Ovary (tissue), 7 donors: ENCODE measurements at regions not wholly inside any gene's neighbourhood (a gene's known extent, or its start where the extent isn't known, plus 50 kb on each side); places are given as distances from the start of the nearest gene placed in this dataset.

ENCODE experiments used
- DNase-seq, 5 donors: peaks; one replicate each; pipeline ENCODE4 v3.0.0-alpha.2; 2019 to 2020
- H3K27ac ChIP-seq, 2 donors: fragments of 200-600 bp; one replicate each; pipeline versions ENCODE4 v1.5.1 to v1.8.0; 2019 to 2022
- H3K27me3 ChIP-seq: fragments of 200-600 bp; one replicate; pipeline ENCODE4 v1.8.0; 2022
- H3K36me3 ChIP-seq: fragments of 200-600 bp; sonication (generic); one replicate; pipeline ENCODE4 v1.5.1; 2019
- H3K4me1 ChIP-seq: one replicate; pipeline ENCODE4 v1.8.1; 2013; ENCODE audit warnings: mild to moderate bottlenecking, moderate library complexity; ENCODE audit not compliant: insufficient read depth
- H3K4me3 ChIP-seq: fragments of 200-600 bp; sonication (generic); one replicate; pipeline ENCODE4 v1.5.1; 2017
- H3K9me3 ChIP-seq, 2 donors: fragments of 200-600 bp in 1 of 2; sonication (generic) in 1 of 2; one replicate each; pipeline versions ENCODE4 v1.5.1 to v1.8.1; 2013 to 2019; ENCODE audit warnings: mild to moderate bottlenecking in 1 of 2, moderate library complexity in 1 of 2
- EP300 ChIP-seq: sonication (generic); formaldehyde crosslinking; IDR thresholded peaks from one replicate; pipeline ENCODE4 v1.6.1; 2017; ENCODE audit warnings: antibody characterized with exemption
- POLR2A ChIP-seq: fragments of 450-650 bp; IDR thresholded peaks from one replicate; pipeline ENCODE4 v1.6.1; 2017; ENCODE audit warnings: antibody characterized with exemption, mild to moderate bottlenecking, moderate library complexity
- WGBS, 3 donors: extraction: QIAGEN DNeasy Blood & Tissue Kit in 1 of 3; methylation state at CpG; one replicate each; pipeline versions ENCODE4 v1.1.5 to v1.1.7; 2013 to 2017; 5-methylcytosine and 5-hydroxymethylcytosine counted together
- intact Hi-C, 4 donors: fragments of 100-400 bp; cut with DNase I; formaldehyde crosslinking; loops; one replicate each; pipeline versions ENCODE4 v1.11.0 to v1.15.1; 2022 to 2023
- TF ChIP-seq, protein P1 (sequence below), 3 donors: fragments of 450-650 bp in 2 of 3; fragments of 200-600 bp in 1 of 3; IDR thresholded peaks; one replicate each; pipeline versions ENCODE4 v1.5.1 to v1.8.0; 2016 to 2022; ENCODE audit warnings: antibody characterized with exemption in 3 of 3, mild to moderate bottlenecking in 1 of 3
- donor health status: DM: no; HTN: no; CAD: no; lungs with moderate emphysema.
- donor health status: DM: no; HTN: no; CAD: no.
- donor health status: Bipolar disorder and iron deficiency.
- donor health status: DM: no; HTN: no; CAD: no.
- donor health status: DM: yes; HTN: yes; CAD: no.

DNA sequence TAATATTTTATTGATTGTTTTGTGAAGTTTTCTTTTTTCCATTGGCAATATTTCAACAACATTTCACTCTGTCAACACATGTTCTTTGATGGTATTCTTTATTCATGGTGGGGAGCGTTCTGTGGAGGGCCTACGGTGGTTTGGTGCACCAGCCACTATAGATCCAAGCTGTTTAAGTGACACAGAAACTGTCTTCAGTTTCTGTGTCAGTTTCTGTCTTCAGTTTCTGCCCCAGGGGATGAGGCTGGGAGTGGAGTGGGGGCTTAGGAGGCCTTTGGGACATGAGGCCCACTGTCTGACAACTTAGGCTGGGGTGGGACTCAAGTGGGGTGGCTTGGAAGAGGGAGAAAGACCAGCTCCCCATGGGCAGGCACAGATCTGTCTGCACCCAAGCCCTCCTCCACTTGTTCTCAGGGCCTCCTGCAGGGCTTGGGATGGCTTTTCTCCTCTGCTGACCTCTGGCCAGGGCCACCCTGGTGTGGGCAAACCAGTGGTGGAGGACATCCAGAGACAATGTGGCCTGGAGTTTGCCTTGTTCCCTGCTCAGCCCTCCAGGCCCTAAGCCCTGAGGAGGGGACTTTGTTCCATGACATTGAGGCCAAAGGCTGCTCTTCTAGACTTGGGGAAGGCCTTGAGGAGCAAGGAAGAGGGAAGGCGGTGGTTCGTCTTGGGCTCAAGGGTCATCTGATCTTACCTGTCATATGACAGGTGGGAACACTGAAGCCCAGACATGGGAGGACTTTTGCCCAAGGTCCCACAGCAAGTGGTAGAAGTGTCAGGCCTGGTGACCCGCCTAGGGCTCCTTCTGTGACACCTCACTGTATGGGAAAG lies 60.3 kb upstream of the SMAD6 start:
- Histone ChIP-seq H3K4me1 (peaks cover 11% of the 10 kb centered on the region), H3K27me3 (no peaks in the 10 kb centered on the region), H3K9me3 (no peaks in the 10 kb centered on the region), H3K36me3 (no peaks in the 10 kb centered on the region), H3K27ac (no peak overlapping the region), H3K4me3 (no peak overlapping the region)
- intact Hi-C loops, result no loop called here
- WGBS, 3 donors, result 94 to 97% (median 96%) methylated on average over 5 of the region's 5 CpGs
- DNase-seq, result no peak
- TF ChIP-seq POLR2A (no peak), EP300 (no peak)
- TF ChIP-seq, protein P1, sequence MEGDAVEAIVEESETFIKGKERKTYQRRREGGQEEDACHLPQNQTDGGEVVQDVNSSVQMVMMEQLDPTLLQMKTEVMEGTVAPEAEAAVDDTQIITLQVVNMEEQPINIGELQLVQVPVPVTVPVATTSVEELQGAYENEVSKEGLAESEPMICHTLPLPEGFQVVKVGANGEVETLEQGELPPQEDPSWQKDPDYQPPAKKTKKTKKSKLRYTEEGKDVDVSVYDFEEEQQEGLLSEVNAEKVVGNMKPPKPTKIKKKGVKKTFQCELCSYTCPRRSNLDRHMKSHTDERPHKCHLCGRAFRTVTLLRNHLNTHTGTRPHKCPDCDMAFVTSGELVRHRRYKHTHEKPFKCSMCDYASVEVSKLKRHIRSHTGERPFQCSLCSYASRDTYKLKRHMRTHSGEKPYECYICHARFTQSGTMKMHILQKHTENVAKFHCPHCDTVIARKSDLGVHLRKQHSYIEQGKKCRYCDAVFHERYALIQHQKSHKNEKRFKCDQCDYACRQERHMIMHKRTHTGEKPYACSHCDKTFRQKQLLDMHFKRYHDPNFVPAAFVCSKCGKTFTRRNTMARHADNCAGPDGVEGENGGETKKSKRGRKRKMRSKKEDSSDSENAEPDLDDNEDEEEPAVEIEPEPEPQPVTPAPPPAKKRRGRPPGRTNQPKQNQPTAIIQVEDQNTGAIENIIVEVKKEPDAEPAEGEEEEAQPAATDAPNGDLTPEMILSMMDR (IDR thresholded peaks at IDR 0.05), result no peak

- 13 to 16% (median 14%) methylated on average over 3 of the region's 3 CpGs for WGBS, 3 donors
- TF ChIP-seq EP300 (no peak), POLR2A (no peak)
- TF ChIP-seq, protein P1 (IDR thresholded peaks at IDR 0.05), result no peak
- no peak for DNase-seq
Measured at GRCh38 chr15:66642514-66642913, 59.5 kb upstream of the SMAD6 start.

DNA sequence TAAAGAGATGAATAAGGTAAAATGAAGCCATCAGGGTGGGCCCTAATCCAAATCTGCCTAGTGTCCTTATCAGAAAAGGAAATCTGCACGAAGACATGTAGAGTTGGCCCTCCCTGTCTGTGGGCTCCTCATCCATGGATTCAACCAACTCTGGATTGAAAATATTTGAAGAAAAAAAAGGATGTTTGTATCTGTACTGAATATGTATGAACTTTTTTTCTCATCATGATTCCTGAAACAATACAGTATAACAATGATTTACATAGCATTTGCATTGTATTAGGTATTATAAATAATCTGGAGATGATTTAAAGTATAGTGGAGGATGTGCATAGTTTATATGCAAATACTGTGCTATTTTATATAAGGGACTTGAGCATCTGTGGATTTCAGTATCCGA lies 59.0 kb upstream of the SMAD6 start:
- WGBS, 3 donors, result 57 to 63% (median 58%) methylated on average over 2 of the region's 2 CpGs
- no peak for DNase-seq
- H3K27me3 ChIP-seq, result no peaks in the 10 kb centered on the region
- H3K9me3 ChIP-seq, result no peaks in the 10 kb centered on the region
- H3K4me3 ChIP-seq, result no peak overlapping the region
- TF ChIP-seq, protein P1 (IDR thresholded peaks at IDR 0.05), result no peak
- TF ChIP-seq POLR2A (no peak), EP300 (no peak)
- no peak overlapping the region for H3K27ac ChIP-seq
- H3K36me3 ChIP-seq, result no peaks in the 10 kb centered on the region
- intact Hi-C loops, result no loop called here
- peaks cover 17% of the 10 kb centered on the region for H3K4me1 ChIP-seq

More at GRCh38 chr15:66642514-66642913, 59.5 kb upstream of the SMAD6 start:
- Histone ChIP-seq H3K36me3 (no peaks in the 10 kb centered on the region), H3K4me1 (peaks cover 16% of the 10 kb centered on the region), H3K27ac (no peak overlapping the region), H3K4me3 (no peak overlapping the region), H3K9me3 (no peaks in the 10 kb centered on the region), H3K27me3 (no peaks in the 10 kb centered on the region)
- intact Hi-C loops, result no loop called here

DNA sequence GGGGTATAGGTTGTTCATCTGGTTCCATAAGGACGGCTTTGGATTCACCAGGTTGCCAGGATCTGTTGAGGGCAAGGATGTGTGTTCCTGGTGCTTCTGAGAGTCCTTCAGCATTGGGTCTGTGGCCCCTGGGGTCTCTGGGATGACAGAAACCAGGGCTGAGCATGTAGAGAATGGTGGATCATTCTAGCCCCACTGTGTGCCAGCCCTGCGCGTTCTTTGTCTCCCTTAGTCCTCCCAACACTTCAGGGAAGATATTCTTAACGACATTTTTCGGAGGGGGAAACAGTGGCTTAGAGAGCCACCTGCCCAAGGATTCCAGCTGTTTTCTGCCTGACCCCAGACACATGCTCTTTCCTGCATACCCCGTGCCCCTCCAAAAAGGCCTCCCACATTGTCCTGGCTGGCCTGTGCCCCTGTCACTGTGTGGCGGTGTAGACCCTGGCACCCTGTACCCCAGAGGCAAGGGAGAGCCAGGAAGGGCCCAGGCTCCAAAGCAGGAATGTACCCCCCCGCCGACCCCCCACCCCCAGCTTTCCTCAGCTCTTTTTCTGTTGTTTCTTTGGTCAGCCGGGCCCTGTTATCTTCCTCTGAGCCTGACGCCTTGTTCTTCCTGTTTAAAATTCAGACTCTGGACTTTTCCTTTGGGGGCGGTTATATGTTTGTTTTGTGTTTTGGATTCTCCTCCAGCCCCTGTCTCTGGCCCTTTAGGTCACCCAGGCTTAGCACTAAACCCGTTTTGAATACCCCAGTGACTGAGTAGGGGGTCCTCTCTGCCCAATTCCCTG lies 57.8 kb upstream of the SMAD6 start:
- no peaks in the 10 kb centered on the region for H3K9me3 ChIP-seq
- no peaks in the 10 kb centered on the region for H3K27me3 ChIP-seq
- DNase-seq, result no peak
- intact Hi-C loops, result no loop called here
- H3K4me1 ChIP-seq, result peaks cover 17% of the 10 kb centered on the region
- WGBS, 3 donors, result 34 to 46% (median 41%) methylated on average over 13 of the region's 13 CpGs
- no peaks in the 10 kb centered on the region for H3K36me3 ChIP-seq
- no peak overlapping the region for H3K4me3 ChIP-seq
- H3K27ac ChIP-seq, result peak overlapping the region in 1 of 2 donors; percentile 72
- no peak for TF ChIP-seq POLR2A
- TF ChIP-seq EP300, result no peak
